ENCODE measurements at regions not wholly inside any gene's neighbourhood (a gene's known extent, or its start where the extent isn't known, plus 50 kb on each side); places are given as distances from the start of the nearest gene placed in this dataset.

- Histone ChIP-seq H3K4me3 (ENCODE audit: low read length) (peak overlapping the region; percentile 58), H3K36me3 (ENCODE audit: control insufficient read depth, insufficient read depth, low read length) (no peaks in the 10 kb centered on the region), H3K27ac (ENCODE audit: low read depth, low read length) (no peak overlapping the region), H3K4me1 (ENCODE audit: control insufficient read depth, insufficient read depth, low read length) (peaks cover 3% of the 10 kb centered on the region), H3K27me3 (ENCODE audit: control insufficient read depth, insufficient read depth, low read length) (peaks cover 19% of the 10 kb centered on the region), H3K9ac (ENCODE audit: low read length) (no peak overlapping the region)
Observed at GRCh38 chr2:118223992-118224894, 136.0 kb downstream of the INSIG2 start.

- Histone ChIP-seq H3K9ac (ENCODE audit: low read length) (no peak overlapping the region), H3K4me3 (ENCODE audit: low read length) (peak overlapping the region; percentile 58)
Observed at GRCh38 chr2:118223511-118223991, 135.3 kb downstream of the INSIG2 start.

DNA sequence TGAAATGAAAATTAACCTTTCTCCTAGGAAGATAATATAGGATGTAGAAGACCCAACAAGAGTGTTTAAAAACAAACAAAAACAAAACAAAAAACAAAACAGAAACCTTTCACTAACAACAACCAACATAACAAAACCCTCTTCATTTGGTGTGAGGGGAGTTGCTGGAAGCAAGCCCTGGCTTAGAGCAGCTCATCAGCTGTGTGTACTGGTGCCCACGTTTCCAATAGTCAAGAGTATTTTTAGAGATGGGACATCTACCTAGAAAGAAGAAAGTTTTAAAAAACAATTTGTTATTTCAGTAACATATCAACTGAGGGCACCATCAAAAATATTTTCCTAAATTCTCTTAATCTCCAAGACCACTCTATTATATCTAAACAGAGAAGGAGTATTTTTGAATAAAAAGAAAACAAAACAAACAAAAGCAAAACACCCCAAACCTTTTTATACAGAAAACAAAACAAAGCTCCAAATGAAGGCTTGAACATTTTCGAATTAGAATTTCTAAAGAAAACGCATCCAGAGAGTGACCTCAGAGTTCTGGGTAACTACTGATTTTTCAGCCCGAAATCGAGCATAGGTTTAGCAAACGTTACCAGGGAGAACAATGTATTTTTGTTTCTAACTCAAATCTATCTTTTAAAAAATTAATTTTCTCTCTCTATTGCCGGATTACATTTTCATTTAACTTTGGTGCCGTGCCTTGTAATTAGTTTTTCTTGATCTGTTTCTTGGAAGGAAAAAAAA lies 134.6 kb downstream of the INSIG2 start:
- H3K9ac ChIP-seq (ENCODE audit: low read length), result no peak overlapping the region
- H3K27ac ChIP-seq (ENCODE audit: low read depth, low read length), result no peak overlapping the region
- H3K4me3 ChIP-seq (ENCODE audit: low read length), result no peak overlapping the region

More at GRCh38 chr2:118223511-118223991, 135.3 kb downstream of the INSIG2 start:
- no peak overlapping the region for H3K27ac ChIP-seq (ENCODE audit: low read depth, low read length)
- H3K4me1 ChIP-seq (ENCODE audit: control insufficient read depth, insufficient read depth, low read length), result peaks cover 3% of the 10 kb centered on the region
- H3K36me3 ChIP-seq (ENCODE audit: control insufficient read depth, insufficient read depth, low read length), result no peaks in the 10 kb centered on the region
- peaks cover 19% of the 10 kb centered on the region for H3K27me3 ChIP-seq (ENCODE audit: control insufficient read depth, insufficient read depth, low read length)

GRCh38 chr2:118222273-118222594 lies 134.0 kb downstream of the INSIG2 start:
- Histone ChIP-seq H3K27ac (ENCODE audit: low read depth, low read length) (no peak overlapping the region), H3K27me3 (ENCODE audit: control insufficient read depth, insufficient read depth, low read length) (peaks cover 19% of the 10 kb centered on the region), H3K36me3 (ENCODE audit: control insufficient read depth, insufficient read depth, low read length) (no peaks in the 10 kb centered on the region), H3K9ac (ENCODE audit: low read length) (no peak overlapping the region), H3K4me3 (ENCODE audit: low read length) (no peak overlapping the region), H3K4me1 (ENCODE audit: control insufficient read depth, insufficient read depth, low read length) (peaks cover 3% of the 10 kb centered on the region)

More for the DNA sequence above, 134.6 kb downstream of the INSIG2 start:
- H3K36me3 ChIP-seq (ENCODE audit: control insufficient read depth, insufficient read depth, low read length), result no peaks in the 10 kb centered on the region
- H3K4me1 ChIP-seq (ENCODE audit: control insufficient read depth, insufficient read depth, low read length), result peaks cover 3% of the 10 kb centered on the region
- H3K27me3 ChIP-seq (ENCODE audit: control insufficient read depth, insufficient read depth, low read length), result peaks cover 19% of the 10 kb centered on the region

DNA sequence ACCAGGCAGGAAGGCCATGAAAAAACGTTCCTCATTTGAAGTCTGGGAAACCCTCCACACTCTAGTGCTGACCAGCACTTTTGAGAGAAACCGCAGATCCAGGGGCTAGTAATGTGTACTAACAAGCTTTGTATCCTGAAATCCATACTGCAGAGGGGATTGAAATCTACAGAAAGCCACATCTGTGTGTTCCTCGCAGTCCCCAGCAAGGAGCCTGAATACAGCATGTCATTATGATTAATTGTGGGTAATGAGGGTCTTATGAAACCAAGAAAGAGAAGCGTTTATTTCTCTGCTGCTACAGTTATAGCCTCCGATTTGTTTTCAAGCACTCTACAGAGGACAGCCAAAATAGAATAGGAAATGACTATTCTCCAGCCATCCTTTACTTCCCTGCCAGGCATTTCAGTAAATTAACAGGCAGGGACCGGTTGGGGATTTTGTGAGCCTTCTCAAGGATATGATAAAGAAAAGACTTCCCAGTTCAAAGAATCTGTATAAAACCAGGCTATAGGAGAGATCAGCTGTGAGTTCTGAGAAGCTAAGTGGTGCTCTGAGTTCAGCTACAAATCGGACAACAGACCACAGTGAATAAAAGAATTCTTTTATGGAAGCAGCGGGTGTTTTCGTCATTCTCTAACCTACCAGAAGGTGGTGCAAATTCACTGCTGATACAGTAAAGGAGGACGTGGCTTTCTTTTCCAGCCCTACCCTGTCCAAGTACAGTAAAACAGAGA lies 133.4 kb downstream of the INSIG2 start:
- Histone ChIP-seq H3K36me3 (ENCODE audit: control insufficient read depth, insufficient read depth, low read length) (no peaks in the 10 kb centered on the region), H3K9ac (ENCODE audit: low read length) (no peak overlapping the region), H3K27me3 (ENCODE audit: control insufficient read depth, insufficient read depth, low read length) (peaks cover 19% of the 10 kb centered on the region), H3K4me1 (ENCODE audit: control insufficient read depth, insufficient read depth, low read length) (peaks cover 3% of the 10 kb centered on the region), H3K4me3 (ENCODE audit: low read length) (no peak overlapping the region), H3K27ac (ENCODE audit: low read depth, low read length) (no peak overlapping the region)

- H3K27ac ChIP-seq (ENCODE audit: low read depth, low read length), result no peak overlapping the region
- peaks cover 3% of the 10 kb centered on the region for H3K4me1 ChIP-seq (ENCODE audit: control insufficient read depth, insufficient read depth, low read length)
- no peaks in the 10 kb centered on the region for H3K36me3 ChIP-seq (ENCODE audit: control insufficient read depth, insufficient read depth, low read length)
- no peak overlapping the region for H3K9ac ChIP-seq (ENCODE audit: low read length)
- H3K27me3 ChIP-seq (ENCODE audit: control insufficient read depth, insufficient read depth, low read length), result peaks cover 8% of the 10 kb centered on the region
- no peak overlapping the region for H3K4me3 ChIP-seq (ENCODE audit: low read length)
Observed at GRCh38 chr2:118219611-118220010, 131.3 kb downstream of the INSIG2 start.

- Histone ChIP-seq H3K4me1 (ENCODE audit: control insufficient read depth, insufficient read depth, low read length) (no peaks in the 10 kb centered on the region), H3K4me3 (ENCODE audit: low read length) (no peak overlapping the region), H3K9ac (ENCODE audit: low read length) (no peak overlapping the region), H3K27me3 (ENCODE audit: control insufficient read depth, insufficient read depth, low read length) (no peaks in the 10 kb centered on the region), H3K27ac (ENCODE audit: low read depth, low read length) (no peak overlapping the region), H3K36me3 (ENCODE audit: control insufficient read depth, insufficient read depth, low read length) (no peaks in the 10 kb centered on the region)
Observed at GRCh38 chr2:118216224-118216623, 128.0 kb downstream of the INSIG2 start.

DNA sequence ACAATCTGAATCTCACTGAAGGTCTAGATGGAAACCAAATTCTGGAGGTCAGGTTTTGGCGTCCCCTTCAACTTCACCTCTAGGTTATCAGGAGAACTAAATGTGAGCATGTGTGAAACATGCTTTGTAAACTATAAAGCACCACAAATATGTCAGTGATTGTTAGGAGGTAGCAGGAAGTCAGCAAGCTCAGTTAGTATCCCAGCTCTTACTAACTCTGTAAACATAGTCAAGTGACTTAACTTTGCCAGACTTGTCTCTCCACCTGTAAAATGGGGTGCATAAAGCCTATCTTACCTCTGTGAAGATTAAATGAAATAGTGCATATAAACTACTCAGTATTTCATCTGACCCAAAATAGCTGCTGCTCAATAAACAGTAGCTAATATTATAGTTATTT lies 121.5 kb downstream of the INSIG2 start:
- Histone ChIP-seq H3K4me1 (ENCODE audit: control insufficient read depth, insufficient read depth, low read length) (no peaks in the 10 kb centered on the region), H3K4me3 (ENCODE audit: low read length) (no peak overlapping the region), H3K9ac (ENCODE audit: low read length) (no peak overlapping the region), H3K27ac (ENCODE audit: low read depth, low read length) (no peak overlapping the region), H3K27me3 (ENCODE audit: control insufficient read depth, insufficient read depth, low read length) (no peaks in the 10 kb centered on the region), H3K36me3 (ENCODE audit: control insufficient read depth, insufficient read depth, low read length) (no peaks in the 10 kb centered on the region)

GRCh38 chr2:118207889-118208288 lies 119.6 kb downstream of the INSIG2 start:
- Histone ChIP-seq H3K27me3 (ENCODE audit: control insufficient read depth, insufficient read depth, low read length) (no peaks in the 10 kb centered on the region), H3K36me3 (ENCODE audit: control insufficient read depth, insufficient read depth, low read length) (no peaks in the 10 kb centered on the region), H3K4me3 (ENCODE audit: low read length) (no peak overlapping the region), H3K9ac (ENCODE audit: low read length) (no peak overlapping the region), H3K4me1 (ENCODE audit: control insufficient read depth, insufficient read depth, low read length) (no peaks in the 10 kb centered on the region), H3K27ac (ENCODE audit: low read depth, low read length) (no peak overlapping the region)

DNA sequence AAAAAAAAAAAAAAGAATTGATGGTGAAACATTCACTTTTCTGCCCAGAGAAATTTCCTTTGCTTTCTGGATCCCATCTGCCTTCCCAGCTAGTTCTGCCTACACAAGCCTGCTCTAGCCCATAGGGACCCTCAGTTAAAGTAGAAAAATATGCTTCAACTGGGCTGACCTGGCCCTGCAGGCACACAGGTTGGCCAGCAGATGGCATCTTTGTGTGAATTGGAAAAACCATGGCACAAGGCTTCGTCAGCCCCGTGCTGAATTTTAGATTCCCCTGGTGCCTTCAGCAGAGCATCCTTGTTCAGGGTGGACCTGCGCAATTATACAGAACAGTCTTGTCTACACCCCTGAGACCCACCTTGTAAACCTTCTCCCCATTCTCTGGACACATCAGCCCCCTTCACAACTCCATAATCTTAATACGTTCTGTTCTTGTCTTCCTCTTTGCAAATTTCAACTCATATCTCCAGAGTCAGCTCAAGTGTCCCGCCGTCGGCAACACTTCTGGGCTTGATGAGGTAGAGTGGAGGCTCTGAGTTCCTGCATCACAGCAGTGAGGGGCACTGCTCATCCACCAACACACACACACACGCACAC lies 114.5 kb downstream of the INSIG2 start:
- Histone ChIP-seq H3K9ac (ENCODE audit: low read length) (no peak overlapping the region), H3K27ac (ENCODE audit: low read depth, low read length) (no peak overlapping the region), H3K4me1 (ENCODE audit: control insufficient read depth, insufficient read depth, low read length) (no peaks in the 10 kb centered on the region), H3K36me3 (ENCODE audit: control insufficient read depth, insufficient read depth, low read length) (no peaks in the 10 kb centered on the region), H3K27me3 (ENCODE audit: control insufficient read depth, insufficient read depth, low read length) (no peaks in the 10 kb centered on the region), H3K4me3 (ENCODE audit: low read length) (no peak overlapping the region)

DNA sequence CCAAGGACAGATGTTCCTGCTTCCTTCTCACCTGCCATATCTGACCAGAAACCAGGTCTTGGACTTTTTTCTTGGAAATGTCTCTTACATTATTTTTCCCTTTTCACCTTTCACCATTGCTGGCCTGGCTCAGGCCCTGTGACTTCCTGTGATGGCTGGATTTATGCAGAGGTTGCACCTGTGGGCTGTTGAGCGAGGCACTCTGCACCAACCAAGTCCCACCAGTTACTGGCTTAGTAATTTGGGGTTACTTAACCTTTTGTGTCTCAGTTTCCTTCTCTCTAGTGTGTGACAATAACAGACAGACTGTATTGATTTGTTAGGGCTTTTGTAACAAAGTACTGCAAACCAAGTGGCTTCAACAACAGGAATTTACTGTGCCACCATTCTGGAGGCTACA lies 110.0 kb downstream of the INSIG2 start:
- no peak overlapping the region for H3K27ac ChIP-seq (ENCODE audit: low read depth, low read length)
- no peak overlapping the region for H3K9ac ChIP-seq (ENCODE audit: low read length)
- H3K4me3 ChIP-seq (ENCODE audit: low read length), result no peak overlapping the region
- H3K27me3 ChIP-seq (ENCODE audit: control insufficient read depth, insufficient read depth, low read length), result no peaks in the 10 kb centered on the region
- H3K4me1 ChIP-seq (ENCODE audit: control insufficient read depth, insufficient read depth, low read length), result no peaks in the 10 kb centered on the region
- H3K36me3 ChIP-seq (ENCODE audit: control insufficient read depth, insufficient read depth, low read length), result no peaks in the 10 kb centered on the region

Measured in rectal smooth muscle tissue (tissue), 1 donor.